ENCODE measurements at regions not wholly inside any gene's neighbourhood (a gene's known extent, or its start where the extent isn't known, plus 50 kb on each side); places are given as distances from the start of the nearest gene placed in this dataset.
A peak's percentile ranks its signal among the peaks of the same experiment; 100 is the strongest.
"Not testable (repeated sequence)": the region's sequence is repeated elsewhere in the genome, so short reads cannot be mapped to it uniquely, and the experiment has no call there.

GRCh38 chr6:156687789-156688619, 89.2 kb upstream of the ARID1B start:
- no peak for DNase-seq

GRCh38 chr6:156686995-156687788, 90.0 kb upstream of the ARID1B start:
- peak; percentile 53 for DNase-seq

GRCh38 chr6:156686301-156686994, 90.7 kb upstream of the ARID1B start:
- peak; percentile 52 for DNase-seq

GRCh38 chr6:156685823-156686222, 91.4 kb upstream of the ARID1B start:
- DNase-seq, result no peak

DNA sequence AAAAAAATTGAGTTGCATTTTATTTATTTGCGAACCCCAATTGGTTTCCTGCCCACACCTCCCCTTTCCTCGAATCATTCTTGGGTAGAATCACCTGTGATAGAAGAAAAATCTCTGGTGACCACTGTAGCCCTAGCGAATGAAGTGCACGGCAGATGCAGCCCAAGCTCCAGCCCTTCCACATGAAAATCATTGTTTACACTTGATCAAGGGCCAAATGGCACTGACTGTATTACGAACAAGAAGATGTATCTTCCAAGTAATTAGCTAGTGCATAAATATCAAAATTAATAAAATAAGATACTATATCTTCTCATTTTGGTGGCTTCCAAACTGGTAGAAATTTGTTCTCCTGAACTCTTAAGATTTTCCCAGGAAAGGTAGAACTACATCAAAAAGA, 93.4 kb upstream of the ARID1B start:
- DNase-seq, result no peak

DNA sequence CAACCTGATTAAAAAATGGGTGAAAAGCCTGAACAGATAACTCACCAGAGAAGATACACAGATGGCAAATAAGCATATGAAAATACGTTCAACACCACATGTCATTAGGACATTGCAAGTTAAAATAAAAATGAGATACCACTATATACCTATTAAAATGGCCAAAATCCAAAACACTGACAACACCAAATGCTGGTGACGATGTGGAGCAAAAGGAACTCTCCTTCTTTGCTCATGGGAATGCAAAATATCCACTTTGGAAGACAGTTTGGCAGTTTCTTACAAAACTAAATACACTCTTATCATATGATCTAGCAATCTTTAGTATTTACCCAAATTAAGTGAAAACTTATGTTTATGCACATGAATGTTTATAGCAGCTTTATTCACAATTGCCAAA, 100.5 kb upstream of the ARID1B start:
- DNase-seq, result no peak

DNA sequence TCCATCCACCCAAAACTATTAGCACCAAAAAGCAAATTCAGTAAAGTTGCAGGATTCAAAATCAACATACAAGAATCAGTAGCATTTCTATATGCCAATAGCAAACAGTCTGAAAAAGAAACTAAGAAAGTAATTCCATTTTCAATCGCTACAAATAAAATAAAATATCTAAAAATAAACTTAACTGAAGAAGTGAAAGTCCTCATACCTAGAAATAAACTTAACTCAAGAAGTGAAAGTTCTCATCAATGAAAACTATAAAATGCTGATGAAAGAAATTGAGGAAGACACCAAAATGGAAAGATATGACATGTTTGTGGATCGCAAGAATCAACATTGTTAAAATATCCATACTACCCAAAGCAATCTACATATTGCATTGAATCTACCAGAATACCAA, 103.0 kb upstream of the ARID1B start:
- DNase-seq, result no peak

DNA sequence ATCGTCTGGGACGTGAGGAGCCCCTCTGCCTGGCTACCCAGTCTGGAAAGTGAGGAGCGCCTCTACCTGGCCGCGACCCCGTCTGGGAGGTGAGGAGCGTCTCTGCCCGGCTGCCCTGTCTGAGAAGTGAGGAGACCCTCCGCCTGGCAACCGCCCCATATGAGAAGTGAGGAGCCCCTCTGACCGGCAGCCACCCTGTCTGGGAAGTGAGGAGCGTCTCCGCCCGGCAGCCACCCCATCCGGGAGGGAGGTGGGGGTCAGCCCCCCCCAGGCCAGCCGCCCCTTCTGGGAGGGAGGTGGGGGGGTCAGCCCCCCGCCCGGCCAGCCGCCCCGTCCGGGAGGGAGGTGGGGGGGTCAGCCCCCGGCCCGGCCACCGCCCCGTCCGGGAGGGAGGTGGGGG, 107.1 kb upstream of the ARID1B start:
- DNase-seq, result not testable (repeated sequence)

DNA sequence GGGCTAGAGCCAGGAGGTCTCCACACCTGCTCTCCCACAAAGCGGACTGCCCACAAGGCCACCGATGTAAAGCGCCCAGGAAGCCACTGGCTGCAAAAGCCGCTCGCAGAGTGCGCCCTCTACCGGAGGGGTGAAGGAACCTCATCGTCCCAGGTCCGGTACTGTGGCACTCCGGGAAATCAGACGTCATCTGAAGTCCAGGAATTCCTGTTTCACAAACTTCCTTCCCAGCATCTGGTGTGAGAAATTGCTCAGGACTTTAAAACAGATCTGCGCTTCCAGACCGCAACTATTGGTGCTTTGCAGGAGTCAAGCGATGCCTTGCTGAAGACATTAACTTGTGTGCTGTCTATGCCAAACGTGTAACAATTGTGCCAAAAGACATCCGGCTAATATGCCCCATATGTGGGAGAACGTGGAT, 115.1 kb upstream of the ARID1B start:
- DNase-seq, result no peak

- DNase-seq, result no peak
These were observed 116.8 kb upstream of the ARID1B start for GRCh38 chr6:156660389-156660788.

- DNase-seq, result no peak
These were observed 117.4 kb upstream of the ARID1B start for GRCh38 chr6:156659822-156660198.

DNA sequence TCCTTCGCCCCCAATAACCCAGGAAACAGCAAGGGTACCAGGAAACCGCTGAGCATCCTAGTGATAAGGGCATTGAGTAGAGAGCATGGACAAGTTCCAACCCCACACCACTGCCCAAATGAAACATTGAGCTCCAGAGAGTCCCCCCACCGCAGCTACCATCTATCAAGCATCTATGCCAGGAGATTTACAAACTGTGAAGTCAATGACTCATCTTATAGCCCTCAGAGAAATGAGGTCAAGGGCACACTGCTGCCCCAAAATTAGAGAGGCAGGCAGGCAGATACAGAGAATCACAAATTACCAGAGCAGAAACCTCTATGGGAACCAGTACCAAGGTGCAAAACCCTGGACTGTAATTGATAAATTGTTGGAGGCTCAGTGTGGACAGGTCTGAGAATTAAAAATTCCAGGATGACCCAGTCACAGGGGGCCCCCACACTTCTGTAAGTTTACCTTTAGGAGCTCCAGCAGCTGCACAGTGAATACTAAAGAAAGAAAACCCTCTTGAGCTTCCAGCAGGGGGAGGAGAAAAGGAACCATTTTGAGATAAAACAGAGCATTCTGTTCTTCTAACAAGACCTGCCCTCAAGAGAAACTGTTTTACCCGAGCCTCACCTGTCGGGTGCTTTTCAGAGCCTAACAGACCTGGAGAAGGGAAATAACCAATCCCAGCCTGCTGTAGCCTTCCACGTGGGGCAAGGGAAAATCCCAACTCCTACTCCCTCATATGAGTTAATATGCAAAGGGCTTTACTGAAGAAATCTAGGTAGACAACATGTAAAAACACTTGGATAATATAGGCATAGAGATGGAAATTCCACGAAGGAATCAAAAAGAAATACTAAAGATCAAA, 118.0 kb upstream of the ARID1B start:
- no peak for DNase-seq

DNA sequence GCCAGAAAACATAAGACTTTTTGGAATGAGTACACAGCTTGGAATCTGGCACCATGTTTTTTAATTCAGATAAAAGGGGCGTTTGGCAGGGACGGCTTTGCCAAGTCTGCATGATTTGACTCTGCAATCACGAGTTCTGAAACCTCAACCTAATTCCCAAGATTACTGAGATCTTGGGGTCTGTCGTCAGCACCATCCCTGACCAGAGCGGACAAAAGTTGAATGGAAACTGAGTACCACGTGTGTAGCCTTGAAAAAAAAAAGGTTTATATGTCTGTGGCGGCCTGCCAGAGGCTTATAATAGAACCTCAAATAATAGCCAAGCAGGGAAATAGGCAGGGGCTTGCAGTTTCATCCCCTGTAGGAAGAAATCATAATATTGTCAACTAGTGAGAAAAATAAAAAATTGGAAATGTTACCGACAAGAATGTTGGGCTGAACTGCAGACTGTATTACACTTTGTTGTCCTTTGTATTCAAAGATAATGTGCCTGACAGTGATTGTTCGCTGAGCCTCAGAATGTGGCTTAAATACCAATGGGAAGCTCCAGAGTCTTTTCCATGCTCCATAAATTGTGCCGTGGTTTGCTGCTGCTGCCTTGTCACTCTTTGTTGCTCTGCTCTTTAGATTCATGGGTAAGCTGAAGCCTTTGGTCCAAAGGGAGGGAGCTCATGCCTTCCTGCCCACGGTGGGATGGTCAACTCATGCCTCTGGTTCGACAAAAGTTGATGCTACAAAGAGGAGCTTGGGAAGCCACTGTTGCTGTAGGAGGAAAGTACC, 118.8 kb upstream of the ARID1B start:
- no peak for DNase-seq

DNA sequence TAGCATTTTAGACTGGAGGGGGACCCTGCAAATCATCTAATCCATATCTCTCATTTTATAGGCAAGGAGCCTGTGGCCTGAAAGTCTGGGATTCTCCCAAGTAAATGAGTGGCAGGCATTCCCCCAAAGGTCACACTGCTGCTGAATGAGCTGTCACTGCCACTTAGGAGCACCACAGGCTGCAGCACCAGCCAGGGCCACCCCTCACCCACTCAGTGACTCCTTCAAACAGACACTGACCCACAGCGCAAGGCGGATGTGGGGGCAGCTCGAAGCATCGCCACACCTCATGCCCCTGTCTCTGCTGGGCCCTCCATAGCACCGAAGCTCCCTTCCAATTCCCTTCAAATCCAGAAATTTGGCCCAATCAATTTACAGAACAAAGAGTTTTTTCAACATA, 119.9 kb upstream of the ARID1B start:
- DNase-seq, result no peak

GRCh38 chr6:156654919-156655918, 122.0 kb upstream of the ARID1B start:
- no peak for DNase-seq

DNA sequence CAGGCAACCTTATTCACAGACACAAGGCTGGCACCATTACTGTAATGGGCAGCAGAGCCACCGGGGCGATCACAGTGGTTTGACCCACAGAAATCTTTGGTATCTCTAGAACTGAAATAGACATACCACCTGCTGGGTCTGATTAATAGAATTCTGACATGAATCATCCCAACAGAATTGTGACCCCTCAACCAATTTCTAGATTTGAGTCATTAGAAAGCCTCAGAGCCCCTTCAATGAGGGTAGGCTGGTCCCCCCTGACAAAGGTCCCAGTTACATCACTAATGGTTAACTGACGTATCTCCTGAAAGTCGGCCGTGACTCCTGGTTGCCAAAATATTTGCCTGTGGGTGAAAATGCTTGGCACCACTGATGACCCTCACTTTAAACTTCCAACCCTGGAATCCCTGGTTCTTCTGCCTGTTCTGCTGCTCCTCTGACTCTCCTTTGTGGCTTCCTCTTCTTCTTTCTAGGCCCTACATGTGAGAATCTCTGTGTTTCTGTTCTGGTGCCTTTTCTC, 124.9 kb upstream of the ARID1B start:
- no peak for DNase-seq

GRCh38 chr6:156651486-156651885, 125.7 kb upstream of the ARID1B start:
- no peak for DNase-seq

GRCh38 chr6:156650896-156651390, 126.2 kb upstream of the ARID1B start:
- DNase-seq, result no peak

- DNase-seq, result no peak
These were observed 128.6 kb upstream of the ARID1B start for GRCh38 chr6:156648616-156649015.

GRCh38 chr6:156647991-156648390, 129.2 kb upstream of the ARID1B start:
- no peak for DNase-seq
